Activated CD8-positive, alpha-beta T cell treated with anti-CD3 and anti-CD28 coated beads for 36 hours (primary cell): ENCODE measurements at regions not wholly inside any gene's neighbourhood (a gene's known extent, or its start where the extent isn't known, plus 50 kb on each side); places are given as distances from the start of the nearest gene placed in this dataset.

Source experiments
- ATAC-seq: fragments of 200-7000 bp; cut with Tn5 transposase; one replicate; pipeline ENCODE4 v1.10.0; 2021; ENCODE audit warnings: mild to moderate bottlenecking, moderate library complexity
- CTCF ChIA-PET: fragments of 350-600 bp; sonication (Branson Sonifier 250); formaldehyde crosslinking; loops from one replicate; lab custom pipeline; 2021; ENCODE audit warnings: antibody characterized with exemption; lab: Charles Lee
- POLR2A ChIA-PET: fragments of 350-600 bp; sonication (Branson Sonifier 250); formaldehyde crosslinking; loops from one replicate; lab custom pipeline; 2021; ENCODE audit warnings: antibody characterized with exemption; lab: Charles Lee
- DNase-seq: peaks from one replicate; pipeline ENCODE4 v3.0.0-alpha.2; 2020
- H3K27ac Mint-ChIP-seq: one replicate; pipeline ENCODE4 v1.8.0; 2021; ENCODE audit warnings: mild to moderate bottlenecking, mixed read lengths
- H3K27me3 Mint-ChIP-seq: one replicate; pipeline ENCODE4 v1.8.0; 2021; ENCODE audit warnings: mixed read lengths
- H3K36me3 Mint-ChIP-seq: one replicate; pipeline ENCODE4 v1.8.0; 2021; ENCODE audit warnings: low read depth, mixed read lengths
- H3K4me1 Mint-ChIP-seq: one replicate; pipeline ENCODE4 v1.8.0; 2021; ENCODE audit warnings: low read depth, mixed read lengths
- H3K4me3 Mint-ChIP-seq: one replicate; pipeline ENCODE4 v1.8.0; 2021; ENCODE audit warnings: mild to moderate bottlenecking, moderate library complexity, mixed read lengths
- H3K9me3 Mint-ChIP-seq: one replicate; pipeline ENCODE4 v1.8.0; 2021; ENCODE audit warnings: mixed read lengths
- CTCF ChIP-seq: fragments of 200-600 bp; IDR thresholded peaks from one replicate; pipeline ENCODE4 v1.8.0; 2022; ENCODE audit warnings: antibody characterized with exemption, mild to moderate bottlenecking
- intact Hi-C: fragments of 100-400 bp; cut with micrococcal nuclease; formaldehyde crosslinking; loops from one replicate; pipeline ENCODE4 v1.10.0; 2022

GRCh38 chr4:137307806-137308205, 224.5 kb downstream of the PCDH18 start:
- no peak for TF ChIP-seq CTCF
- Mint-ChIP-seq H3K27ac (no peak overlapping the region), H3K27me3 (no peaks in the 10 kb centered on the region), H3K4me1 (no peaks in the 10 kb centered on the region), H3K4me3 (no peak overlapping the region), H3K36me3 (no peaks in the 10 kb centered on the region), H3K9me3 (peaks cover 2% of the 10 kb centered on the region)
- no peak for DNase-seq
- ChIA-PET POLR2A (interaction anchor here (0.6 kb wide), 1 partner anchor 726 kb away, joined by 3 read pairs; no protein-coding TSS in a partner anchor), CTCF (no interaction called here)
- intact Hi-C loops = no loop called here
- ATAC-seq = no peak

- no peaks in the 10 kb centered on the region for H3K27me3 Mint-ChIP-seq
- ATAC-seq = no peak
- intact Hi-C loops = no loop called here
- no peak for TF ChIP-seq CTCF
- H3K4me1 Mint-ChIP-seq = no peaks in the 10 kb centered on the region
- H3K27ac Mint-ChIP-seq = no peak overlapping the region
- ChIA-PET POLR2A (no interaction called here), CTCF (no interaction called here)
- DNase-seq = no peak
- H3K9me3 Mint-ChIP-seq = peaks cover 10% of the 10 kb centered on the region
- no peak overlapping the region for H3K4me3 Mint-ChIP-seq
- no peaks in the 10 kb centered on the region for H3K36me3 Mint-ChIP-seq
Observed at GRCh38 chr4:137300776-137301175, 231.5 kb downstream of the PCDH18 start.

DNA sequence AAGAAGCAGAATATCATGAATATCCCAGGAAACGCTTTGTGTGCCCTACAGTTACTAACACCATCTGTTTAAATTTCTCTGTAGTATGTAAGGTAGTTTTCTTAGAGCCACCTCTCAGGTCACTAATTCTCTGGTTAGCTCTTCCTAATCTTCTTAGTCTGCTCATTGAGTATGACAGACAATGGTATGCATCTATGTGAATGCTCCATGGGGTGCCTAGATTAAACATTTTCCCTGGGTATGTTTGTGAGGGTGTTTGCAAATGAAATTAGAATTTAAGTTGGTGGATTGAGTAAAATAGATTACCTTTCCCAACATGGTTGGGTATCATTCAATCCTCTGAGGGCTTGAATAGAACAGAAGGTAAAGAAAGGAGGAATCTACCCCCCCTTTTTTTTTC, 233.0 kb downstream of the PCDH18 start:
- H3K27me3 Mint-ChIP-seq = no peaks in the 10 kb centered on the region
- H3K27ac Mint-ChIP-seq = no peak overlapping the region
- no peak overlapping the region for H3K4me3 Mint-ChIP-seq
- no peak for DNase-seq
- intact Hi-C loops = no loop called here
- no peaks in the 10 kb centered on the region for H3K4me1 Mint-ChIP-seq
- CTCF ChIA-PET = no interaction called here
- ATAC-seq = no peak
- no peaks in the 10 kb centered on the region for H3K36me3 Mint-ChIP-seq
- no peak for TF ChIP-seq CTCF
- POLR2A ChIA-PET = no interaction called here
- peaks cover 10% of the 10 kb centered on the region for H3K9me3 Mint-ChIP-seq

- DNase-seq = no peak
- no peaks in the 10 kb centered on the region for H3K36me3 Mint-ChIP-seq
- no peaks in the 10 kb centered on the region for H3K4me1 Mint-ChIP-seq
- peaks cover 10% of the 10 kb centered on the region for H3K9me3 Mint-ChIP-seq
- intact Hi-C loops = no loop called here
- no peak overlapping the region for H3K27ac Mint-ChIP-seq
- H3K4me3 Mint-ChIP-seq = no peak overlapping the region
- ChIA-PET CTCF (no interaction called here), POLR2A (no interaction called here)
- TF ChIP-seq CTCF = no peak
- ATAC-seq = no peak
- H3K27me3 Mint-ChIP-seq = no peaks in the 10 kb centered on the region
Observed at GRCh38 chr4:137293281-137293680, 239.0 kb downstream of the PCDH18 start.

GRCh38 chr4:137283737-137284136, 248.6 kb downstream of the PCDH18 start:
- Mint-ChIP-seq H3K9me3 (peaks cover 7% of the 10 kb centered on the region), H3K4me1 (no peaks in the 10 kb centered on the region), H3K27me3 (no peaks in the 10 kb centered on the region), H3K27ac (no peak overlapping the region), H3K4me3 (no peak overlapping the region), H3K36me3 (no peaks in the 10 kb centered on the region)
- ATAC-seq (no peak), DNase-seq (no peak)
- ChIA-PET CTCF (no interaction called here), POLR2A (no interaction called here)
- no peak for TF ChIP-seq CTCF
- intact Hi-C loops = no loop called here
